ENCODE measurements at regions not wholly inside any gene's neighbourhood (a gene's known extent, or its start where the extent isn't known, plus 50 kb on each side); places are given as distances from the start of the nearest gene placed in this dataset.
"Not testable (repeated sequence)": the region's sequence is repeated elsewhere in the genome, so short reads cannot be mapped to it uniquely, and the experiment has no call there.

GRCh38 chr7:41579961-41580935 lies 122.6 kb downstream of the INHBA start:
- peak; percentile 94 for DNase-seq (ENCODE audit: low read depth in 2 of 2)

- no peak for DNase-seq (ENCODE audit: low read depth in 2 of 2)
Measured at GRCh38 chr7:41578700-41579099, 124.2 kb downstream of the INHBA start.

GRCh38 chr7:41576166-41576565 lies 126.7 kb downstream of the INHBA start:
- DNase-seq (ENCODE audit: low read depth in 2 of 2), result no peak

GRCh38 chr7:41574377-41574776 lies 128.5 kb downstream of the INHBA start:
- no peak for DNase-seq (ENCODE audit: low read depth in 2 of 2)

GRCh38 chr7:41573862-41574261 lies 129.0 kb downstream of the INHBA start:
- no peak for DNase-seq (ENCODE audit: low read depth in 2 of 2)

GRCh38 chr7:41573443-41573842 lies 129.4 kb downstream of the INHBA start:
- DNase-seq (ENCODE audit: low read depth in 2 of 2), result no peak

GRCh38 chr7:41573015-41573414 lies 129.9 kb downstream of the INHBA start:
- no peak for DNase-seq (ENCODE audit: low read depth in 2 of 2)

GRCh38 chr7:41571573-41571972 lies 131.3 kb downstream of the INHBA start:
- no peak for DNase-seq (ENCODE audit: low read depth in 2 of 2)

GRCh38 chr7:41570766-41571165 lies 132.1 kb downstream of the INHBA start:
- no peak for DNase-seq (ENCODE audit: low read depth in 2 of 2)

GRCh38 chr7:41568135-41568534 lies 134.8 kb downstream of the INHBA start:
- DNase-seq (ENCODE audit: low read depth in 2 of 2), result no peak

- no peak for DNase-seq (ENCODE audit: low read depth in 2 of 2)
Measured at GRCh38 chr7:41567731-41568114, 135.2 kb downstream of the INHBA start.

GRCh38 chr7:41567031-41567730 lies 135.7 kb downstream of the INHBA start:
- no peak for DNase-seq (ENCODE audit: low read depth in 2 of 2)

- DNase-seq (ENCODE audit: low read depth in 2 of 2), result no peak
Measured at GRCh38 chr7:41566581-41566980, 136.3 kb downstream of the INHBA start.

- DNase-seq (ENCODE audit: low read depth in 2 of 2), result no peak
Measured at GRCh38 chr7:41565655-41566054, 137.2 kb downstream of the INHBA start.

GRCh38 chr7:41559426-41559825 lies 143.5 kb downstream of the INHBA start:
- no peak for DNase-seq (ENCODE audit: low read depth in 2 of 2)

- DNase-seq (ENCODE audit: low read depth in 2 of 2), result no peak
Measured at GRCh38 chr7:41554481-41554880, 148.4 kb downstream of the INHBA start.

GRCh38 chr7:41550046-41550445 lies 152.8 kb downstream of the INHBA start:
- not testable (repeated sequence) for DNase-seq (ENCODE audit: low read depth in 2 of 2)

- no peak for DNase-seq (ENCODE audit: low read depth in 2 of 2)
Measured at GRCh38 chr7:41544241-41544640, 158.6 kb downstream of the INHBA start.

GRCh38 chr7:41540601-41541000 lies 162.3 kb downstream of the INHBA start:
- DNase-seq (ENCODE audit: low read depth in 2 of 2), result no peak

GRCh38 chr7:41538810-41539724 lies 163.8 kb downstream of the INHBA start:
- no peak for DNase-seq (ENCODE audit: low read depth in 2 of 2)

GRCh38 chr7:41536873-41537665 lies 165.8 kb downstream of the INHBA start:
- no peak for DNase-seq (ENCODE audit: low read depth in 2 of 2)

Measured in fibroblast of skin of left quadriceps (primary cell).